ENCODE measurements at regions not wholly inside any gene's neighbourhood (a gene's known extent, or its start where the extent isn't known, plus 50 kb on each side); places are given as distances from the start of the nearest gene placed in this dataset.

- TF ChIP-seq RFX5 (IDR thresholded peaks at IDR 0.05; ENCODE audit: low read depth, low read length) = no peak
- no peak for TF ChIP-seq CTCF (conservative IDR thresholded peaks at IDR 0.05; ENCODE audit: low read depth, low read length)
These were observed 84.0 kb upstream of the ALDH1L1 start for GRCh38 chr3:126264381-126264780.

Measured in IMR-90 (cell line).